ENCODE measurements at regions not wholly inside any gene's neighbourhood (a gene's known extent, or its start where the extent isn't known, plus 50 kb on each side); places are given as distances from the start of the nearest gene placed in this dataset.

DNA sequence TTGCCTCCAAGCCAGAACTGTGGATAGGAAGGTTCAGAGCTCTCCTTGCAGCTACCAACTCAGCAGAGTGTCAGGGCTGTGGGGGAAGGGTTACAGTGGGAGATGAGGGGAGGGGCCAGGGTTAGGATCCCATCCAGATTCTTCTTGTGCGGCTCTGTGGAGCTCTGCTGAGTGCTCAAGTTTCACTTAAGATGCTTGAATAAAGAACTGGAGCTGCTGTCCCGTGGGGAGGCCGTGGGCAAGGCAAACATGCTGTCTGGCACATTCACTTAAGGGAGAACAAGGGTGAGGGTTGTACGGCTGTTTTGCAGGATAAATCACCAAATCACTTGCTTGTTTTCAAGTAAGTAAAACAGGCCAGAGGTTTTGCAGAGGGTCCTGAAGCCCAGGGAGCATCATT is 197.1 kb downstream of the FAM76B start:
- Histone ChIP-seq H3K4me1 (ENCODE audit: low read depth) (peaks cover 13% of the 10 kb centered on the region), H3K36me3 (no peaks in the 10 kb centered on the region), H3K4me3 (no peak overlapping the region), H3K27me3 (no peaks in the 10 kb centered on the region), H3K9me3 (ENCODE audit: low read depth) (no peaks in the 10 kb centered on the region), H3K27ac (no peak overlapping the region)
- TF ChIP-seq, protein P1, sequence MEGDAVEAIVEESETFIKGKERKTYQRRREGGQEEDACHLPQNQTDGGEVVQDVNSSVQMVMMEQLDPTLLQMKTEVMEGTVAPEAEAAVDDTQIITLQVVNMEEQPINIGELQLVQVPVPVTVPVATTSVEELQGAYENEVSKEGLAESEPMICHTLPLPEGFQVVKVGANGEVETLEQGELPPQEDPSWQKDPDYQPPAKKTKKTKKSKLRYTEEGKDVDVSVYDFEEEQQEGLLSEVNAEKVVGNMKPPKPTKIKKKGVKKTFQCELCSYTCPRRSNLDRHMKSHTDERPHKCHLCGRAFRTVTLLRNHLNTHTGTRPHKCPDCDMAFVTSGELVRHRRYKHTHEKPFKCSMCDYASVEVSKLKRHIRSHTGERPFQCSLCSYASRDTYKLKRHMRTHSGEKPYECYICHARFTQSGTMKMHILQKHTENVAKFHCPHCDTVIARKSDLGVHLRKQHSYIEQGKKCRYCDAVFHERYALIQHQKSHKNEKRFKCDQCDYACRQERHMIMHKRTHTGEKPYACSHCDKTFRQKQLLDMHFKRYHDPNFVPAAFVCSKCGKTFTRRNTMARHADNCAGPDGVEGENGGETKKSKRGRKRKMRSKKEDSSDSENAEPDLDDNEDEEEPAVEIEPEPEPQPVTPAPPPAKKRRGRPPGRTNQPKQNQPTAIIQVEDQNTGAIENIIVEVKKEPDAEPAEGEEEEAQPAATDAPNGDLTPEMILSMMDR (IDR thresholded peaks at IDR 0.05; ENCODE audit: low read depth, low read length) = no peak
- peak; percentile 37 to 70 for DNase-seq (ENCODE audit: low read depth in 1 of 2, low spot score in 1 of 2)

DNA sequence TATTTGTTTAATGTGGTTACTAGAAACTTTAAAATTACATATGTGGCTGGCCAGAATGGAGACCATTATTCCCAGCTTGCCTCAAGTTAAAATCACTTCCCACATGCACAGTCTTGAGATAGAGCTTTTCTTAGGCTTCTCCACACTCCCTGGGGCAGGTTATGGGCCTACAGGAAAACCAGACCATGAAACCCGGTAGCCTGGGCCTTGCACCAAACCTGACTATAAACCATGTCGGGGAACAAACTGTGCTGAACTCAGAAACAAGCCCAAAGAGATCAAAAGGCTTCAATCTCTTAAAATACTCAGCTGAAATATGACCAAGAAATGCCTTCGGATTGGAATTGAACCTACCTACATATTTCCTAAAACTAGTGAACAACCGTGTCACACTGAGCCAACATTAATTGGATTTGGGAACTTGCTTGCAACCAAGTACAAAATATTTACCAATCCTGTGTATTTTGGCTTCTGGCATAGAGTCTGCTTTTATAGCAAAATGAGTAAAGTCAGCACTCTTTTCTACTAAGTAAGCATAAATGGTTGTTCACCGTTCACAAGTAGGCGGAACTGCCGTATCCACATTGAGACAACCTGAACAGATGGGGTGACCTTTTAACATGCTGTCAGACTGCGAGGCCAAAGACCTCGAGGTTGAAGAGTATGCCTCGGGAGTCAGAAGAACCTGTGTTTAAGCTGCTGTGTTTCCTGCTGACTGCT is 199.5 kb downstream of the FAM76B start:
- no peak for DNase-seq (ENCODE audit: low read depth in 1 of 2, low spot score in 1 of 2)
- TF ChIP-seq, protein P1 (IDR thresholded peaks at IDR 0.05; ENCODE audit: low read depth, low read length) = no peak
- H3K4me1 ChIP-seq (ENCODE audit: low read depth) = peaks cover 6% of the 10 kb centered on the region

DNA sequence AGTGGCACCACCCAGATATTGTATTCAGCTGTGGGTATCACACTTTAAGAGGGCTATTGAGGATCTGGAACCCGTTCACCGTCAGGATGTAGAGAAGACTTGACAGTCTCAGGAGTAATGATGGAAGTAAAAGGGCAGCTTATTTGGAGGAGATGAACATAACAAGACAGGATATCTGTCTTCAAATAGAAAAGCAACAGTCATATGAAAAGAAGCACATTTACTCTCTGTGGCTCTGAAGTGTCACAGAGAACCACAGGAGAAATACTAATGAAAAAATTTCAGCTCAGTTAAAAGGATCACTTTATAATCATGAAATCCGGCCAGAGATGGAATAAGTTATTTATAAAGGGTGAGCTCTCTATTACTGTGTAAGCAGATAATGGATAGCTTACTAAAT is 200.8 kb downstream of the FAM76B start:
- no peaks in the 10 kb centered on the region for H3K9me3 ChIP-seq (ENCODE audit: low read depth)
- TF ChIP-seq, protein P1 (IDR thresholded peaks at IDR 0.05; ENCODE audit: low read depth, low read length) = no peak
- H3K27ac ChIP-seq = no peak overlapping the region
- peaks cover 6% of the 10 kb centered on the region for H3K4me1 ChIP-seq (ENCODE audit: low read depth)
- no peak for DNase-seq (ENCODE audit: low read depth in 1 of 2, low spot score in 1 of 2)
- H3K27me3 ChIP-seq = no peaks in the 10 kb centered on the region
- H3K36me3 ChIP-seq = no peaks in the 10 kb centered on the region
- no peak overlapping the region for H3K4me3 ChIP-seq

More for the DNA sequence above, 199.5 kb downstream of the FAM76B start:
- Histone ChIP-seq H3K9me3 (ENCODE audit: low read depth) (no peaks in the 10 kb centered on the region), H3K4me3 (no peak overlapping the region), H3K27me3 (no peaks in the 10 kb centered on the region), H3K27ac (no peak overlapping the region), H3K36me3 (no peaks in the 10 kb centered on the region)

DNA sequence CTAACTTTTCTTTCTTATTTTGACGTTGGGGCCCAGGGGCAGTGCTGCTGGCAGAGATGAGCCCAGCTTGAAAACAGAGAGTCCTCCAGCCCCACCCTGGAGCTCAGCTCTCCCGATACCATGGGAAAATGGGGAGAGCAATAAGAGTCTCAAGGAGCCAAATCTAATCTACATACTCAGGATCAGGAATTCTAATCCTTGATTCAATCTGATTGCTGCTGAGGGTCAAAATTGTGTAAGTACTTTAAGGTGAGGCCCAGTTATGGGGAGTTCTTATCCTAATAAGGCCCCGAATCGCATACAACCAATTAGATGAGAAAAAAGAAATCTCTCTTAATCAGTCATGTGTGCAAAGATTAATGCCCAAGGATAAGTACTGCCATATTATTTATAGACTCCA is 202.9 kb downstream of the FAM76B start:
- no peaks in the 10 kb centered on the region for H3K4me1 ChIP-seq (ENCODE audit: low read depth)
- H3K27ac ChIP-seq = no peak overlapping the region
- no peaks in the 10 kb centered on the region for H3K27me3 ChIP-seq
- DNase-seq (ENCODE audit: low read depth in 1 of 2, low spot score in 1 of 2) = no peak
- no peaks in the 10 kb centered on the region for H3K36me3 ChIP-seq
- H3K4me3 ChIP-seq = no peak overlapping the region
- TF ChIP-seq, protein P1 (IDR thresholded peaks at IDR 0.05; ENCODE audit: low read depth, low read length) = no peak
- no peaks in the 10 kb centered on the region for H3K9me3 ChIP-seq (ENCODE audit: low read depth)

DNA sequence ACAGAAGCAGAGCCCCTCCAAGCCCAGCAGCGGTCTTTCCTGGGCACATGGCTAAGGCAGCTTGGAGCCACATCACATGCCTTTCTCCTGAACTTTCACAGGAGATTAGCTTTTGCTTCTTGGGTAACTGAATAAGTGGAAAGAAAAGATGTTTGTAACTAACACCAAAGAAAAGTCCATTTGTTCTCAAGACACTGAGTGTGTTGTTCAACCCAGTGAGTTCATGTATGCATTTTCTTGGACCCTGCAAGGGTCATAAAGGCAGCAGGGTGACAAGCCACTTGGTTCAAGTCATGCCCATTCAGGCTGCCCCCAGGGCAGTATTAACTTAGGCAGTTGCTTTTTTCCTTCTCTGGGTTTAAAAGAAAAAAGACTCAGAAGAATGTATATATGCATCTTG is 203.4 kb downstream of the FAM76B start:
- no peak overlapping the region for H3K27ac ChIP-seq
- no peaks in the 10 kb centered on the region for H3K9me3 ChIP-seq (ENCODE audit: low read depth)
- H3K4me3 ChIP-seq = no peak overlapping the region
- H3K27me3 ChIP-seq = no peaks in the 10 kb centered on the region
- TF ChIP-seq, protein P1 (IDR thresholded peaks at IDR 0.05; ENCODE audit: low read depth, low read length) = no peak
- no peaks in the 10 kb centered on the region for H3K36me3 ChIP-seq
- DNase-seq (ENCODE audit: low read depth in 1 of 2, low spot score in 1 of 2) = no peak
- H3K4me1 ChIP-seq (ENCODE audit: low read depth) = no peaks in the 10 kb centered on the region
